Aorta (tissue), 5 donors: ENCODE measurements at regions not wholly inside any gene's neighbourhood (a gene's known extent, or its start where the extent isn't known, plus 50 kb on each side); places are given as distances from the start of the nearest gene placed in this dataset.

Experiments used
- ATAC-seq: fragments of 200-7000 bp; cut with Tn5 transposase; one replicate; pipeline ENCODE4 v1.9.1; 2022; ENCODE audit warnings: moderate library complexity; ENCODE audit not compliant: low FRiP score
- DNase-seq, 2 donors: peaks; one replicate each; pipeline ENCODE4 v3.0.0-alpha.2; 2020
- H3K27ac ChIP-seq, 2 donors: one replicate each; pipeline ENCODE4 v1.5.1; 2013; ENCODE audit warnings: low read length in 2 of 2, mild to moderate bottlenecking in 2 of 2, moderate library complexity in 2 of 2, control low read depth in 1 of 2, inconsistent platforms in 1 of 2, low read depth in 1 of 2
- H3K27me3 ChIP-seq, 2 donors: one replicate each; pipeline ENCODE4 v1.6.1; 2013; ENCODE audit warnings: control low read depth in 1 of 2, low read length in 1 of 2, mild to moderate bottlenecking in 1 of 2, moderate library complexity in 1 of 2; ENCODE audit not compliant: insufficient read depth in 2 of 2, control insufficient read depth in 1 of 2
- H3K36me3 ChIP-seq, 2 donors: one replicate each; pipeline ENCODE4 v1.6.1; 2013; ENCODE audit warnings: control low read depth in 1 of 2, low read length in 1 of 2, mild to moderate bottlenecking in 1 of 2; ENCODE audit not compliant: insufficient read depth in 2 of 2, control insufficient read depth in 1 of 2
- H3K4me1 ChIP-seq, 2 donors: one replicate each; pipeline ENCODE4 v1.6.1; 2013; ENCODE audit warnings: low read length in 2 of 2, control low read depth in 1 of 2, mild to moderate bottlenecking in 1 of 2, moderate library complexity in 1 of 2; ENCODE audit not compliant: insufficient read depth in 2 of 2, control insufficient read depth in 1 of 2
- H3K4me3 ChIP-seq, 2 donors: one replicate each; pipeline ENCODE4 v1.5.1; 2013; ENCODE audit warnings: low read length in 2 of 2, control low read depth in 1 of 2, mild to moderate bottlenecking in 1 of 2
- H3K9me3 ChIP-seq: one replicate; pipeline ENCODE4 v1.6.1; 2013; ENCODE audit warnings: mild to moderate bottlenecking, low read length; ENCODE audit not compliant: control insufficient read depth
- WGBS, 2 donors: extraction: QIAGEN DNeasy Blood & Tissue Kit; methylation state at CpG; one replicate each; pipeline ENCODE4 v1.1.7; 2013; 5-methylcytosine and 5-hydroxymethylcytosine counted together
- intact Hi-C, 2 donors: fragments of 100-400 bp; cut with DNase I; formaldehyde crosslinking; loops; one replicate each; pipeline versions ENCODE4 v1.14.2 to v1.15.0; 2022
- donor health status: healthy with polysubstance abuse.
- donor health status: Bipolar disorder and iron deficiency.
- donor health status: DM: no; HTN: no; CAD: no.
- donor health status: DM: no; HTN: no; CAD: no.
- donor health status: DM: yes; HTN: yes; CAD: no.

DNA sequence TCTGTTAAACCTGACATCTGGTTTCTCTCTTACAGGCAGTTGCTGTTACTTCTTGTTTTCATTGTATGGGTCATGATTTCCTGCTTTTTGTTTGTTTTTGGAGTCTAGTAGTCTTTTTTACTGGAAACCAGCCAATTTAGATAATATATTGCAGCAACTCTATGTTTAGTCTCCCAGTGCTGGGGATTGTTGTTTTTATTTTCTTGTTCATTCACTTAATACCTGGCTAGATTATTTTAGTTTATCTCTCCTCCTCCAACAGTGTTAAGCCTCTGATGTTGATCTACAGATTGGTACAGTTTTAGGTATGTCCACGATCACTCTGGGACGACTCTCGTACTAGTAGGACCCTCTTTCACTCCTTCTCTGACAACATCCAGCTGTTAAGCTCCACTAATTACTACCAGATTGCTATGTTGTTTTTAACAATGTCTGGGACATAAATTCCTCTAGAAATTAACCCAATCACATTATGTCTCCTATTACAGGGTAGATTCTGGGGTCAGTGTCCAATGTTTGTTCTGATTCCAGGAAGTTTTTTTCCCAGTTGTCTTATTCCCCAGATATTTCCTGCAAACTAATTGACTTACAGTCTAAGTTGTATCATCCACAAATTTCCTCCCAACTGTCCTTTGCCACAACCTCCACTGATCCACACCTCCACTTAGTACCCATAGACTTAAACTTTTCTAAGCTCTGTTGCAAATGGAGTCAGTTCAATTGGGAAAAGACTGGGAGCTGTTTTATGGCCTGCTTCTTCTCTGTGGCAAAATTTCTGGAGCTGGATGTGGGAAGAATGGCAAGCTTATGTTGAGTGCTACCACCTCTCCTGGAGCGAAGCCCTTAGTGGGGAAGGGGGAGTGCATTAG, 1280.6 kb upstream of the CNTN5 start:
- peaks cover 2% of the 10 kb centered on the region for H3K9me3 ChIP-seq
- intact Hi-C loops = no loop called here
- DNase-seq (no peak), ATAC-seq (no peak)
- H3K27me3 ChIP-seq = no peaks in the 10 kb centered on the region
- no peaks in the 10 kb centered on the region for H3K36me3 ChIP-seq
- 51 to 60% methylated on average over 4 of the region's 4 CpGs for WGBS, 2 donors
- H3K4me3 ChIP-seq = no peak overlapping the region
- H3K27ac ChIP-seq = no peak overlapping the region
- H3K4me1 ChIP-seq = peaks cover 0 to 2% of the 10 kb centered on the region in 2 donors

GRCh38 chr11:97740801-97741151, 1280.0 kb upstream of the CNTN5 start:
- peaks cover 0 to 2% of the 10 kb centered on the region in 2 donors for H3K4me1 ChIP-seq
- 87 to 91% methylated on average over 1 of the region's 1 CpG for WGBS, 2 donors
- no peaks in the 10 kb centered on the region for H3K27me3 ChIP-seq
- no peak overlapping the region for H3K27ac ChIP-seq
- H3K9me3 ChIP-seq = peaks cover 2% of the 10 kb centered on the region
- no peak overlapping the region for H3K4me3 ChIP-seq
- intact Hi-C loops = no loop called here
- no peaks in the 10 kb centered on the region for H3K36me3 ChIP-seq
- DNase-seq (no peak), ATAC-seq (no peak)

- intact Hi-C loops = no loop called here
- Histone ChIP-seq H3K27me3 (no peaks in the 10 kb centered on the region), H3K4me1 (peaks cover 0 to 2% of the 10 kb centered on the region in 2 donors), H3K36me3 (no peaks in the 10 kb centered on the region), H3K27ac (no peak overlapping the region), H3K9me3 (peaks cover 2% of the 10 kb centered on the region), H3K4me3 (no peak overlapping the region)
- WGBS, 2 donors = 65 to 69% methylated on average over 3 of the region's 3 CpGs
- DNase-seq = no peak
- ATAC-seq = no peak
These were observed 1278.0 kb upstream of the CNTN5 start for GRCh38 chr11:97742717-97743116.

GRCh38 chr11:97743205-97743742, 1277.5 kb upstream of the CNTN5 start:
- H3K9me3 ChIP-seq = peaks cover 2% of the 10 kb centered on the region
- H3K4me3 ChIP-seq = no peak overlapping the region
- ATAC-seq (no peak), DNase-seq (no peak)
- no peaks in the 10 kb centered on the region for H3K4me1 ChIP-seq
- H3K36me3 ChIP-seq = no peaks in the 10 kb centered on the region
- intact Hi-C loops = no loop called here
- no peaks in the 10 kb centered on the region for H3K27me3 ChIP-seq
- 78 to 79% methylated on average over 3 of the region's 3 CpGs for WGBS, 2 donors
- H3K27ac ChIP-seq = no peak overlapping the region

DNA sequence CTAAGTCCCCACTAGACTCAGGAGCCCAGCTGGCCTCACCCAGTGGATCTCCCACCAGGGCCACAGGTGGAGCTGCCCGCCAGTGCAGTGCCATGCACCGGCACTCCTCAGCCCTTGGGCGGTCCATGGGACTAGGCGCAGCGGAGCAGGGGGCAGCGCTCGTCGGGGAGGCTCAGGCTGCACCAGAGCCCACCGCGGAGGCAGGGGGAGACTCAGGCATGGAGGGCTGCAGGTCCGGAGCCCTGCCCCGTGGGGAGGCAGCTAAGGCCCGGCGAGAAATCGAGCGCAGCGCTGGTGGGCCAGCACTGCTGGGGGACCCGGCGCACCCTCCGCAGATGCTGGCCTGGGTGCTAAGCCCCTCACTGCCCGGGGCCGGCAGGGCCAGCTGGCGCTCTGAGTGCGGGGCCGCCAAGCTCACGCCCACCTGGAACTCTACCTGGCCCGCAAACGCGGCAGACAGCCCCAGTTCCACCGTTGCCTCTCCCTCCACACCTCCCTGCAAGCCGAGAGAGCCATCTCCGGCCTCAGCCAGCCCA, 1275.2 kb upstream of the CNTN5 start:
- ATAC-seq (no peak), DNase-seq (no peak)
- Histone ChIP-seq H3K27ac (no peak overlapping the region), H3K36me3 (no peaks in the 10 kb centered on the region), H3K9me3 (no peaks in the 10 kb centered on the region), H3K4me3 (no peak overlapping the region), H3K27me3 (no peaks in the 10 kb centered on the region), H3K4me1 (no peaks in the 10 kb centered on the region)
- WGBS, 2 donors = 83 to 87% methylated on average over 24 to 32 of the region's 32 CpGs
- intact Hi-C loops = no loop called here

GRCh38 chr11:97746818-97747217, 1273.9 kb upstream of the CNTN5 start:
- H3K27me3 ChIP-seq = no peaks in the 10 kb centered on the region
- H3K4me1 ChIP-seq = no peaks in the 10 kb centered on the region
- no peaks in the 10 kb centered on the region for H3K9me3 ChIP-seq
- 0 to 22% methylated on average over 1 of the region's 1 CpG for WGBS, 2 donors
- intact Hi-C loops = no loop called here
- no peak for DNase-seq
- no peak for ATAC-seq
- no peak overlapping the region for H3K4me3 ChIP-seq
- H3K36me3 ChIP-seq = no peaks in the 10 kb centered on the region
- H3K27ac ChIP-seq = no peak overlapping the region

- no peak for ATAC-seq
- no peaks in the 10 kb centered on the region for H3K4me1 ChIP-seq
- 37 to 44% methylated on average over 5 of the region's 5 CpGs for WGBS, 2 donors
These were observed 1269.3 kb upstream of the CNTN5 start for GRCh38 chr11:97751405-97751804.

GRCh38 chr11:97751952-97752351, 1268.8 kb upstream of the CNTN5 start:
- Histone ChIP-seq H3K9me3 (peaks cover 1% of the 10 kb centered on the region), H3K4me1 (no peaks in the 10 kb centered on the region), H3K27me3 (no peaks in the 10 kb centered on the region), H3K27ac (no peak overlapping the region), H3K4me3 (no peak overlapping the region), H3K36me3 (no peaks in the 10 kb centered on the region)
- 95 to 96% methylated on average over 2 of the region's 2 CpGs for WGBS, 2 donors
- ATAC-seq = no peak
- intact Hi-C loops = no loop called here
- DNase-seq = no peak

More at GRCh38 chr11:97751405-97751804, 1269.3 kb upstream of the CNTN5 start:
- DNase-seq = no peak
- no peak overlapping the region for H3K27ac ChIP-seq
- H3K4me3 ChIP-seq = no peak overlapping the region
- intact Hi-C loops = no loop called here
- H3K9me3 ChIP-seq = peaks cover 1% of the 10 kb centered on the region
- H3K36me3 ChIP-seq = no peaks in the 10 kb centered on the region
- H3K27me3 ChIP-seq = no peaks in the 10 kb centered on the region

GRCh38 chr11:97754976-97755375, 1265.8 kb upstream of the CNTN5 start:
- no peak for DNase-seq
- H3K27ac ChIP-seq = no peak overlapping the region
- intact Hi-C loops = no loop called here
- H3K27me3 ChIP-seq = no peaks in the 10 kb centered on the region
- no peaks in the 10 kb centered on the region for H3K4me1 ChIP-seq
- no peak for ATAC-seq
- H3K4me3 ChIP-seq = no peak overlapping the region
- WGBS, 2 donors = 70 to 72% methylated on average over 3 of the region's 3 CpGs
- H3K36me3 ChIP-seq = no peaks in the 10 kb centered on the region
- H3K9me3 ChIP-seq = peaks cover 1% of the 10 kb centered on the region
